ENCODE measurements at regions not wholly inside any gene's neighbourhood (a gene's known extent, or its start where the extent isn't known, plus 50 kb on each side); places are given as distances from the start of the nearest gene placed in this dataset.

- no peak for DNase-seq (ENCODE audit: low read depth)
- TF ChIP-seq CTCF (conservative IDR thresholded peaks at IDR 0.05; ENCODE audit: low read depth, low read length): no peak
- no peak overlapping the region for H3K4me3 ChIP-seq (ENCODE audit: low read depth, low read length)
Measured at GRCh38 chr22:48782326-48782725, 1045.3 kb downstream of the BRD1 start.

- no peak for TF ChIP-seq CTCF (conservative IDR thresholded peaks at IDR 0.05; ENCODE audit: low read depth, low read length)
- no peak overlapping the region for H3K4me3 ChIP-seq (ENCODE audit: low read depth, low read length)
- DNase-seq (ENCODE audit: low read depth): no peak
Measured at GRCh38 chr22:48781868-48782267, 1045.8 kb downstream of the BRD1 start.

- DNase-seq (ENCODE audit: low read depth): no peak
- no peak for TF ChIP-seq CTCF (conservative IDR thresholded peaks at IDR 0.05; ENCODE audit: low read depth, low read length)
- H3K4me3 ChIP-seq (ENCODE audit: low read depth, low read length): no peak overlapping the region
Measured at GRCh38 chr22:48781391-48781790, 1046.3 kb downstream of the BRD1 start.

- DNase-seq (ENCODE audit: low read depth): no peak
- TF ChIP-seq CTCF (conservative IDR thresholded peaks at IDR 0.05; ENCODE audit: low read depth, low read length): no peak
- no peak overlapping the region for H3K4me3 ChIP-seq (ENCODE audit: low read depth, low read length)
Measured at GRCh38 chr22:48780597-48781277, 1046.9 kb downstream of the BRD1 start.

- DNase-seq (ENCODE audit: low read depth): no peak
- TF ChIP-seq CTCF (conservative IDR thresholded peaks at IDR 0.05; ENCODE audit: low read depth, low read length): no peak
- H3K4me3 ChIP-seq (ENCODE audit: low read depth, low read length): no peak overlapping the region
Measured at GRCh38 chr22:48779661-48780596, 1047.7 kb downstream of the BRD1 start.

- no peak for DNase-seq (ENCODE audit: low read depth)
Measured at GRCh38 chr22:48779211-48779643, 1048.4 kb downstream of the BRD1 start.

More at GRCh38 chr22:48779211-48779643, 1048.4 kb downstream of the BRD1 start:
- TF ChIP-seq CTCF (conservative IDR thresholded peaks at IDR 0.05; ENCODE audit: low read depth, low read length): no peak
- H3K4me3 ChIP-seq (ENCODE audit: low read depth, low read length): no peak overlapping the region
